Activated naive CD4-positive, alpha-beta T cell treated with anti-CD3 and anti-CD28 coated beads for 36 hours (primary cell): ENCODE measurements at regions not wholly inside any gene's neighbourhood (a gene's known extent, or its start where the extent isn't known, plus 50 kb on each side); places are given as distances from the start of the nearest gene placed in this dataset.

Experiments used
- CTCF ChIA-PET: fragments of 350-600 bp; sonication (Branson Sonifier 250); formaldehyde crosslinking; loops from one replicate; lab custom pipeline; 2021; ENCODE audit warnings: antibody characterized with exemption; lab: Charles Lee
- DNase-seq: peaks from one replicate; pipeline ENCODE4 v3.0.0-alpha.2; 2020
- H3K27ac Mint-ChIP-seq: one replicate; pipeline ENCODE4 v1.8.0; 2021; ENCODE audit warnings: mild to moderate bottlenecking, mixed read lengths
- H3K27me3 Mint-ChIP-seq: one replicate; pipeline ENCODE4 v1.8.0; 2021; ENCODE audit warnings: low read depth, mixed read lengths
- H3K36me3 Mint-ChIP-seq: one replicate; pipeline ENCODE4 v1.8.0; 2021; ENCODE audit warnings: low read depth, mixed read lengths
- H3K4me1 Mint-ChIP-seq: one replicate; pipeline ENCODE4 v1.8.0; 2021; ENCODE audit warnings: low read depth, mixed read lengths
- H3K4me3 Mint-ChIP-seq: one replicate; pipeline ENCODE4 v1.8.0; 2021; ENCODE audit warnings: mild to moderate bottlenecking, moderate library complexity, mixed read lengths
- H3K9me3 Mint-ChIP-seq: one replicate; pipeline ENCODE4 v1.8.0; 2021; ENCODE audit warnings: mixed read lengths
- intact Hi-C: fragments of 100-400 bp; cut with micrococcal nuclease; formaldehyde crosslinking; loops from one replicate; pipeline ENCODE4 v1.15.1; 2023

DNA sequence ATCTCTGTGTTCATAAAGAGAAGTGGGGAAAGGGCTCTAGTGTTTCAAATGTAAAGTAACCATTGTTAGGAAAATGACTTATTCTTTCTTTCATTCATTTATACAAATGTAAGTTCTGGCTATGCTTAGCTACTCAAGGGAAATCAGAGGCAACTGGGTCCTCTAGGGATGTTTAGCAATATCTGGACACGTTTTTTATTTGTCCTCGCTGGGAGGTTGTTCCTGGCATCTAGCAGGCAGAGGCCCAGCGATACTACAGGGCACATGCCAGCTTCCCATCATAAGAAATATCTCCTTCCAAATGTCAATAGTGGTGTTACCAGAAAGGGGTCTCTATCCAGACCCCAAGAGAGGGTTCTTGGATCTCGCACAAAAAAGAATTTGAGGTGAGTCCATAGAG is 150.0 kb downstream of the VCX3A start:
- Mint-ChIP-seq H3K27me3 (no peaks in the 10 kb centered on the region), H3K36me3 (no peaks in the 10 kb centered on the region), H3K9me3 (no peaks in the 10 kb centered on the region), H3K4me3 (no peak overlapping the region), H3K4me1 (no peaks in the 10 kb centered on the region), H3K27ac (no peak overlapping the region)
- CTCF ChIA-PET: no interaction called here
- intact Hi-C loops: no loop called here
- no peak for DNase-seq

DNA sequence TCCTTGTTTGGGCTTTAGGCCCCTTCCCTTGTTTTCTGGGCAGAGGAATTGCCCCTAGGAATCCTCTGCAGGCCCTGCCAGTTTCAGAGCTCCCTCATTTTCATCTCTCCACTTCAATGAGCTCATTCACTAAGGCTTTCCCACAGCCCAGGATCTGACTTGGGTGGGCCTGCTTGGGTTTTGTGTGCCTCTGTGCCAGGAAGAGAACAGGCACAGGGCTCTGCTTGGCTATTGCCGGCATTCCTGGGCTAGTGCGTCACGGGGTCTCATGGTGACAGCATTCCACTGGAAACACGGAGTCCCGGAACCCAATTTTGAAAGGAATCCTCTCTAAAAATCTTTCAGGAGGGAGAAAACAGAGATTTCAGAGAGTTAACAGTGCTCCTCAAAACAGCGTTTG is 150.5 kb downstream of the VCX3A start:
- Mint-ChIP-seq H3K9me3 (no peaks in the 10 kb centered on the region), H3K27ac (no peak overlapping the region), H3K27me3 (no peaks in the 10 kb centered on the region), H3K4me1 (no peaks in the 10 kb centered on the region), H3K4me3 (no peak overlapping the region), H3K36me3 (no peaks in the 10 kb centered on the region)
- no peak for DNase-seq
- intact Hi-C loops: no loop called here
- CTCF ChIA-PET: no interaction called here

DNA sequence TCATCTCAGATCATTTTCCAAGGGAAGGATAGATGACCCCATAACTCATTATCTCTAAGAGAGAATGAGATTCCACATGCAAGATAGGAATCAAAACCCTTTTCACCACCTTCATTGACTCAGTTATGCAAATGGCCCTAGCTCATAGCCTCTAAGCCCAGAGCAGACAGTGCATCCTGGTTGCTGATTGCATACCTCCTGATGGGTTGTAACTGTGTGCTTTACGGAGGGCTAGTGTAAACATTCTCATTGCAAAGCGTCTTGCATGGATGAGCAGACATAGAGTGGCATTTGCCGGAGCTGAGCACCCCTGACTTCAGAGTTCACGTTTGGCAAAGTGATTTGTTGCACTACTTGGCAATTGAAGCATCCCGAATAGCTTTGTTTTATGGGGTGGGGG is 151.0 kb downstream of the VCX3A start:
- no peaks in the 10 kb centered on the region for H3K9me3 Mint-ChIP-seq
- H3K4me3 Mint-ChIP-seq: no peak overlapping the region
- no peaks in the 10 kb centered on the region for H3K36me3 Mint-ChIP-seq
- H3K27ac Mint-ChIP-seq: no peak overlapping the region
- H3K27me3 Mint-ChIP-seq: no peaks in the 10 kb centered on the region
- H3K4me1 Mint-ChIP-seq: no peaks in the 10 kb centered on the region
- no peak for DNase-seq
- intact Hi-C loops: no loop called here
- CTCF ChIA-PET: no interaction called here

DNA sequence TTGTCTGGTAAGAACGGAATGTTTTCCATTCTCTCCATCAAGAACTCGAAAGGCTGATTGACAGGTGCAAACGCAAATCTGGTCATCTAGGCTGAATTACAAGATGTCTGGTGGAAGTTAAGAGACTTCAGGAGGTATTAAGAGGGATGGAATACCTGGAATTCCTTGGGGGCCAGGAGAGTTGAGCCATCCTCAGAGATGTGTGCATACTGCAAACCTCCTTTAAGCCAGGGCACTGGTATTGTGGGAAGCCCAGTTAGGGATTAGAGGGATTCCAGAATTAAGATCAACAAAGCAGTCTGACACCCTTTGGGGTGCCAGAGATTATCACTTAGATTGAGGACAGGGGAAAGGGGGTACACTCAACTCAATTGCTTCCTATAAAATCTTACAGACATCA is 151.4 kb downstream of the VCX3A start:
- Mint-ChIP-seq H3K27ac (no peak overlapping the region), H3K36me3 (no peaks in the 10 kb centered on the region), H3K27me3 (no peaks in the 10 kb centered on the region), H3K4me3 (no peak overlapping the region), H3K9me3 (no peaks in the 10 kb centered on the region), H3K4me1 (no peaks in the 10 kb centered on the region)
- CTCF ChIA-PET: no interaction called here
- DNase-seq: no peak
- intact Hi-C loops: no loop called here

GRCh38 chrX:6382284-6382683 is 152.6 kb downstream of the VCX3A start:
- no peaks in the 10 kb centered on the region for H3K36me3 Mint-ChIP-seq
- no peaks in the 10 kb centered on the region for H3K27me3 Mint-ChIP-seq
- H3K9me3 Mint-ChIP-seq: no peaks in the 10 kb centered on the region
- H3K27ac Mint-ChIP-seq: no peak overlapping the region
- no peaks in the 10 kb centered on the region for H3K4me1 Mint-ChIP-seq
- CTCF ChIA-PET: no interaction called here
- H3K4me3 Mint-ChIP-seq: no peak overlapping the region
- intact Hi-C loops: no loop called here
- DNase-seq: no peak

- no peak overlapping the region for H3K27ac Mint-ChIP-seq
- no peaks in the 10 kb centered on the region for H3K36me3 Mint-ChIP-seq
- CTCF ChIA-PET: no interaction called here
- intact Hi-C loops: no loop called here
- no peaks in the 10 kb centered on the region for H3K27me3 Mint-ChIP-seq
- H3K4me3 Mint-ChIP-seq: no peak overlapping the region
- no peak for DNase-seq
- H3K4me1 Mint-ChIP-seq: no peaks in the 10 kb centered on the region
- H3K9me3 Mint-ChIP-seq: no peaks in the 10 kb centered on the region
Observed at GRCh38 chrX:6377103-6377764, 148.6 kb upstream of the NLGN4X start.

DNA sequence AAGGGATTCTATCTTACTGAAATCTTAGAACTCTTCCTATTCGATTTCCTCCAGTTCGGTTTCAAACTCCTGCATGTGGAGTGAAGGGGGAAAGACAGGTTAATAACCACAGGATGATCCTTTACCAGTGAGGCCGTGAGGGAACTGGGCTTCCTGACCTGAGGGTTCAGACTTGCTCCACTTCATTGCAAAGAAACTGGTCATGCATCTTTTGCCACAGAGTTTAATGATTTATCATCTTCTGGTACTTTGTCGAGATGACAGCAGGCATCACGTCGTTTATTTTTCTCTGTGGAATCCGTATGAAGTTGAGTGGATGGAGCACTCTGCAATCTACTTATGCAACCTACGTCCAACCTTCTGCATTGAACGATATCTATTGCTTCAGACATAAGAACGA is 145.9 kb upstream of the NLGN4X start:
- Mint-ChIP-seq H3K27me3 (no peaks in the 10 kb centered on the region), H3K36me3 (no peaks in the 10 kb centered on the region), H3K4me3 (no peak overlapping the region), H3K27ac (no peak overlapping the region), H3K9me3 (no peaks in the 10 kb centered on the region), H3K4me1 (no peaks in the 10 kb centered on the region)
- intact Hi-C loops: no loop called here
- DNase-seq: no peak
- CTCF ChIA-PET: no interaction called here

DNA sequence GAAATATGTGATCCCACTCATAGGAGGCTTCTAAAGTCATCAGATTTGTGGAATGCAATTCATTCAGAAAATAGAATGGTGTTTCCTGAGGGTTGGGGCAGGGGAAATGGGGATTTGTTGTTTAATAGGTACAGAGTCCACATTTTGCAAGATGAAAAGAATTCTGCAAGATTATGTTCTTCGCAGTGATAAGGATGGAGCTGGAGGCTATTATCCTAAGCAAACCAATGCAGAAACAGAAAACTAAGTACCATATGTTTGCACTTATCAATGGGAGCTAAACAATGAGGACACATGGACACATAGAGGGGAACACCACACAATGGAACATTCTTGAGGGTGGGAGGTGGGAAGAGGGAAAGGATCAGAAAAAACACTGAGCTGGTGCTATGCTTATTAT is 144.3 kb upstream of the NLGN4X start:
- H3K4me3 Mint-ChIP-seq: no peak overlapping the region
- no peaks in the 10 kb centered on the region for H3K36me3 Mint-ChIP-seq
- CTCF ChIA-PET: no interaction called here
- no peaks in the 10 kb centered on the region for H3K4me1 Mint-ChIP-seq
- H3K9me3 Mint-ChIP-seq: no peaks in the 10 kb centered on the region
- no peak for DNase-seq
- intact Hi-C loops: no loop called here
- no peak overlapping the region for H3K27ac Mint-ChIP-seq
- H3K27me3 Mint-ChIP-seq: no peaks in the 10 kb centered on the region

- no peak for DNase-seq
- intact Hi-C loops: no loop called here
- Mint-ChIP-seq H3K27ac (no peak overlapping the region), H3K4me1 (no peaks in the 10 kb centered on the region), H3K4me3 (no peak overlapping the region), H3K9me3 (no peaks in the 10 kb centered on the region), H3K36me3 (no peaks in the 10 kb centered on the region), H3K27me3 (no peaks in the 10 kb centered on the region)
- CTCF ChIA-PET: no interaction called here
Observed at GRCh38 chrX:6371353-6371752, 142.7 kb upstream of the NLGN4X start.

GRCh38 chrX:6363188-6363587 is 134.5 kb upstream of the NLGN4X start:
- Mint-ChIP-seq H3K27ac (no peak overlapping the region), H3K9me3 (no peaks in the 10 kb centered on the region), H3K4me1 (no peaks in the 10 kb centered on the region), H3K27me3 (no peaks in the 10 kb centered on the region), H3K36me3 (no peaks in the 10 kb centered on the region), H3K4me3 (no peak overlapping the region)
- no peak for DNase-seq
- intact Hi-C loops: no loop called here
- CTCF ChIA-PET: interaction anchor here (0.6 kb wide), 1 partner anchor 150 kb away, joined by 3 read pairs; no protein-coding TSS in a partner anchor

GRCh38 chrX:6325437-6325836 is 96.8 kb upstream of the NLGN4X start:
- no peak overlapping the region for H3K4me3 Mint-ChIP-seq
- peaks cover 2% of the 10 kb centered on the region for H3K27me3 Mint-ChIP-seq
- H3K4me1 Mint-ChIP-seq: no peaks in the 10 kb centered on the region
- H3K9me3 Mint-ChIP-seq: peaks cover 2% of the 10 kb centered on the region
- H3K27ac Mint-ChIP-seq: no peak overlapping the region
- CTCF ChIA-PET: no interaction called here
- DNase-seq: no peak
- intact Hi-C loops: no loop called here
- peaks cover 1% of the 10 kb centered on the region for H3K36me3 Mint-ChIP-seq

DNA sequence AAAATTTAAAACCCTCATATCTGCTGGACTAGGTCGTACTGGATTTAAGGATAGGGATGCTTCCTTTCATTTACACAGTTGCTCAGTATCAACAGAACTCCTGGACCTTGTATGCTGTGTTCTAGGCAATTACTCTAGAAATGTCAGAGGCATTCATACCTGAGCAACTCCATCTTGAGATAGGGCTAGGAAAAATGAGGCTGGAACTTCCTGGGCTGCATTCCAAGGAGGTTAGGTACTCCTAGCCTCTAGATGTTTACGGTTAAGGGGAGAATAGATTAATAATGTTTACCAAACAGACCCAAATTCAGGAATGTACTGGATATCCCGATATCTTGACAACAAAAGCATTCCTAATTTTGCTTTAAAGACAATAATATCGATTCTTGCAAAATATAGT is 84.7 kb upstream of the NLGN4X start:
- DNase-seq: no peak
- H3K4me3 Mint-ChIP-seq: no peak overlapping the region
- CTCF ChIA-PET: no interaction called here
- H3K27me3 Mint-ChIP-seq: no peaks in the 10 kb centered on the region
- H3K27ac Mint-ChIP-seq: no peak overlapping the region
- intact Hi-C loops: no loop called here
- no peaks in the 10 kb centered on the region for H3K36me3 Mint-ChIP-seq
- H3K4me1 Mint-ChIP-seq: no peaks in the 10 kb centered on the region
- H3K9me3 Mint-ChIP-seq: no peaks in the 10 kb centered on the region

- no peak for DNase-seq
- intact Hi-C loops: no loop called here
- no peaks in the 10 kb centered on the region for H3K4me1 Mint-ChIP-seq
- no peaks in the 10 kb centered on the region for H3K9me3 Mint-ChIP-seq
- no peaks in the 10 kb centered on the region for H3K27me3 Mint-ChIP-seq
- H3K36me3 Mint-ChIP-seq: no peaks in the 10 kb centered on the region
- H3K4me3 Mint-ChIP-seq: no peak overlapping the region
- CTCF ChIA-PET: no interaction called here
- no peak overlapping the region for H3K27ac Mint-ChIP-seq
Observed at GRCh38 chrX:6311540-6311939, 82.9 kb upstream of the NLGN4X start.
